Suprapubic skin (tissue), 4 donors: ENCODE measurements at regions not wholly inside any gene's neighbourhood (a gene's known extent, or its start where the extent isn't known, plus 50 kb on each side); places are given as distances from the start of the nearest gene placed in this dataset.

ENCODE experiments used
- EP300 ChIP-seq: sonication (generic); formaldehyde crosslinking; IDR thresholded peaks from one replicate; pipeline ENCODE4 v1.6.1; 2017; ENCODE audit warnings: antibody characterized with exemption
- POLR2A ChIP-seq, 2 donors: fragments of 450-650 bp; IDR thresholded peaks; one replicate each; pipeline ENCODE4 v1.6.1; 2017; ENCODE audit warnings: antibody characterized with exemption in 2 of 2, mild to moderate bottlenecking in 2 of 2, moderate library complexity in 2 of 2
- POLR2AphosphoS5 ChIP-seq, 3 donors: sonication (generic); formaldehyde crosslinking; IDR thresholded peaks; one replicate each; pipeline ENCODE4 v1.6.1; 2017; ENCODE audit warnings: antibody characterized with exemption in 3 of 3
- TF ChIP-seq, protein P1 (sequence below), 2 donors: fragments of 200-600 bp in 1 of 2; fragments of 450-650 bp in 1 of 2; sonication (generic) in 1 of 2; IDR thresholded peaks; one replicate each; pipeline ENCODE4 v1.5.1; 2016 to 2019; ENCODE audit warnings: antibody characterized with exemption in 2 of 2, mild to moderate bottlenecking in 1 of 2, moderate library complexity in 1 of 2

DNA sequence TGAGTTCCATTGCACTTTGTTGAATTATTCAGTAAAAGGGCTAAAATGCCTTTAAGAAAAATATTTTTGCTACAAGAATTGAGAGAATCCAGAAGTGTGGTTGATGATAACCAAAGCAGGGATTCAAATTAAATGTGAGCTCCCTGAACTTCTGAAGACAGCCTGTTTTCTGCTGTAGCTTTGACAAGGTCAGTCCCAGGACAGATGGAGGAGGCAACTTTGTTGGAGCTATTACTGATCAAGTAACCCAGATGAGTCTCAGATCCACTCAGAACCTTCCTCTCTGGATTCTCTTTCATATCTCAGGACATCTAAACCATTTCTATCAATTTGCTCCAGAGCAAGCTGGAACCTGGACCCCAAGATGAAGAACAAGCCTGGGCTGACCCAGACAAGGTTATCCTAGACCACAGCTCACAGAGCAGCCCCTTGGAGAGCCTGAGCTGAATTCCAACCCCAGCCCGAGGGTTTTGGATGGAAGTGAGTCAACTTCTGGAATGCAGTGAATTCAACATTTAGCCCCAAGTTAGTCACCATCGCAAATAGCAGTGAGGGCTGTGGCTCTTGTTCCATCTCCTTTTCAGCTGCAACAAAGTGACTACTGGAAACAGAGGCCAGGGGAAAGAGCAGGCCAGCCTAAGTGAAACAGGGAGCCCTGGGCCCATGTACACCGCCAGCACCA, 137.8 kb upstream of the TSC22D1 start:
- TF ChIP-seq, protein P1, sequence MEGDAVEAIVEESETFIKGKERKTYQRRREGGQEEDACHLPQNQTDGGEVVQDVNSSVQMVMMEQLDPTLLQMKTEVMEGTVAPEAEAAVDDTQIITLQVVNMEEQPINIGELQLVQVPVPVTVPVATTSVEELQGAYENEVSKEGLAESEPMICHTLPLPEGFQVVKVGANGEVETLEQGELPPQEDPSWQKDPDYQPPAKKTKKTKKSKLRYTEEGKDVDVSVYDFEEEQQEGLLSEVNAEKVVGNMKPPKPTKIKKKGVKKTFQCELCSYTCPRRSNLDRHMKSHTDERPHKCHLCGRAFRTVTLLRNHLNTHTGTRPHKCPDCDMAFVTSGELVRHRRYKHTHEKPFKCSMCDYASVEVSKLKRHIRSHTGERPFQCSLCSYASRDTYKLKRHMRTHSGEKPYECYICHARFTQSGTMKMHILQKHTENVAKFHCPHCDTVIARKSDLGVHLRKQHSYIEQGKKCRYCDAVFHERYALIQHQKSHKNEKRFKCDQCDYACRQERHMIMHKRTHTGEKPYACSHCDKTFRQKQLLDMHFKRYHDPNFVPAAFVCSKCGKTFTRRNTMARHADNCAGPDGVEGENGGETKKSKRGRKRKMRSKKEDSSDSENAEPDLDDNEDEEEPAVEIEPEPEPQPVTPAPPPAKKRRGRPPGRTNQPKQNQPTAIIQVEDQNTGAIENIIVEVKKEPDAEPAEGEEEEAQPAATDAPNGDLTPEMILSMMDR (IDR thresholded peaks at IDR 0.05): no peak
- no peak for TF ChIP-seq POLR2AphosphoS5 (IDR thresholded peaks at IDR 0.05)
- no peak for TF ChIP-seq EP300
- TF ChIP-seq POLR2A (IDR thresholded peaks at IDR 0.05): no peak
